Gastrocnemius medialis (tissue), 4 donors: ENCODE measurements at regions not wholly inside any gene's neighbourhood (a gene's known extent, or its start where the extent isn't known, plus 50 kb on each side); places are given as distances from the start of the nearest gene placed in this dataset.

Source experiments
- ATAC-seq, 2 donors: fragments of 150-250 bp; one replicate each; pipeline ENCODE4 v1.9.1; 2016
- DNase-seq, 2 donors: peaks; one replicate each; pipeline ENCODE4 v3.0.0-alpha.2; 2019
- H3K27ac ChIP-seq, 4 donors: fragments of 200-600 bp; sonication (generic); 1 replicate in 1 of 4; 2 replicates in 3 of 4; pipeline ENCODE4 v1.5.1; 2016 to 2018; ENCODE audit warnings: mild to moderate bottlenecking in 2 of 4, moderate library complexity in 1 of 4
- H3K27me3 ChIP-seq, 3 donors: fragments of 200-600 bp; sonication (generic) in 2 of 3; 1 replicate in 1 of 3; 2 replicates in 2 of 3; pipeline versions ENCODE4 v1.5.1 to v1.6.0; 2016 to 2019; ENCODE audit warnings: mild to moderate bottlenecking in 1 of 3, moderate library complexity in 1 of 3
- H3K36me3 ChIP-seq, 2 donors: fragments of 200-600 bp; sonication (generic) in 1 of 2; one replicate each; pipeline ENCODE4 v1.5.1; 2017 to 2018
- H3K4me1 ChIP-seq, 2 donors: fragments of 200-600 bp; sonication (generic) in 1 of 2; one replicate each; pipeline ENCODE4 v1.5.1; 2016 to 2017; ENCODE audit warnings: mild to moderate bottlenecking in 2 of 2
- H3K4me3 ChIP-seq, 4 donors: fragments of 200-600 bp; sonication (generic) in 3 of 4; 1 replicate in 1 of 4; 2 replicates in 3 of 4; pipeline ENCODE4 v1.5.1; 2016 to 2019; ENCODE audit warnings: mild to moderate bottlenecking in 2 of 4
- H3K9me3 ChIP-seq, 3 donors: fragments of 200-600 bp; sonication (generic) in 2 of 3; 1 replicate in 1 of 3; 2 replicates in 2 of 3; pipeline ENCODE4 v1.5.1; 2016 to 2019
- CTCF ChIP-seq, 5 experiments: fragments of 450-650 bp in 3 of 5; fragments of 200-600 bp in 2 of 5; sonication (generic) in 2 of 5; IDR thresholded peaks in 4 of 5; conservative IDR thresholded peaks in 1 of 5; 1 replicate in 4 of 5; 2 replicates in 1 of 5; pipeline ENCODE4 v1.5.1; 2016 to 2019; ENCODE audit warnings: antibody characterized with exemption in 5 of 5, mild to moderate bottlenecking in 3 of 5, moderate library complexity in 3 of 5
- POLR2A ChIP-seq, 2 donors: fragments of 450-650 bp; IDR thresholded peaks; one replicate each; pipeline ENCODE4 v1.6.1; 2017; ENCODE audit warnings: antibody characterized with exemption in 2 of 2, mild to moderate bottlenecking in 2 of 2, moderate library complexity in 2 of 2
- in situ Hi-C, 4 donors: fragments of 200-750 bp; cut with MboI; loops; one replicate each; pipeline versions ENCODE4 v1.15.0 to v1.8.0; 2017; ENCODE audit warnings: low sequenced_read_pairs in 4 of 4
- intact Hi-C: fragments of 100-400 bp; cut with DNase I; formaldehyde crosslinking; loops from one replicate; pipeline ENCODE4 v1.15.1; 2023; ENCODE audit warnings: low total_unique reads

- H3K27ac ChIP-seq: no peak overlapping the region
- DNase-seq (no peak), ATAC-seq (no peak)
- no peaks in the 10 kb centered on the region for H3K9me3 ChIP-seq
- H3K36me3 ChIP-seq: no peaks in the 10 kb centered on the region
- H3K4me1 ChIP-seq: no peaks in the 10 kb centered on the region
- intact Hi-C loops: no loop called here
- no peaks in the 10 kb centered on the region for H3K27me3 ChIP-seq
- in situ Hi-C loops: no loop called here
- H3K4me3 ChIP-seq: no peak overlapping the region
- no peak for TF ChIP-seq POLR2A (IDR thresholded peaks at IDR 0.05)
- TF ChIP-seq CTCF (IDR thresholded peaks at IDR 0.05 in 4 of 5, conservative IDR thresholded peaks at IDR 0.05 in 1 of 5): no peak
Observed at GRCh38 chr2:145086910-145087309, 567.0 kb upstream of the ZEB2 start.

- intact Hi-C loops: no loop called here
- no peak overlapping the region for H3K27ac ChIP-seq
Observed at GRCh38 chr2:145085612-145086011, 565.7 kb upstream of the ZEB2 start.

GRCh38 chr2:145080426-145080825 lies 560.5 kb upstream of the ZEB2 start:
- Histone ChIP-seq H3K4me3 (no peak overlapping the region), H3K9me3 (no peaks in the 10 kb centered on the region), H3K27ac (no peak overlapping the region), H3K27me3 (no peaks in the 10 kb centered on the region), H3K4me1 (peaks cover 0 to 4% of the 10 kb centered on the region in 2 donors), H3K36me3 (no peaks in the 10 kb centered on the region)
- in situ Hi-C loops (no loop called here), intact Hi-C loops (no loop called here)
- DNase-seq (no peak), ATAC-seq (no peak)
- no peak for TF ChIP-seq POLR2A (IDR thresholded peaks at IDR 0.05)
- no peak for TF ChIP-seq CTCF (IDR thresholded peaks at IDR 0.05 in 4 of 5, conservative IDR thresholded peaks at IDR 0.05 in 1 of 5)

More at GRCh38 chr2:145085612-145086011, 565.7 kb upstream of the ZEB2 start:
- Histone ChIP-seq H3K4me1 (no peaks in the 10 kb centered on the region), H3K4me3 (no peak overlapping the region), H3K9me3 (no peaks in the 10 kb centered on the region), H3K27me3 (no peaks in the 10 kb centered on the region), H3K36me3 (no peaks in the 10 kb centered on the region)
- no peak for DNase-seq
- ATAC-seq: no peak
- in situ Hi-C loops: no loop called here
- TF ChIP-seq CTCF (IDR thresholded peaks at IDR 0.05 in 4 of 5, conservative IDR thresholded peaks at IDR 0.05 in 1 of 5) (no peak), POLR2A (IDR thresholded peaks at IDR 0.05) (no peak)

GRCh38 chr2:145079641-145080040 lies 559.7 kb upstream of the ZEB2 start:
- Histone ChIP-seq H3K4me3 (no peak overlapping the region), H3K27me3 (no peaks in the 10 kb centered on the region), H3K9me3 (no peaks in the 10 kb centered on the region), H3K36me3 (no peaks in the 10 kb centered on the region), H3K4me1 (peaks cover 0 to 4% of the 10 kb centered on the region in 2 donors), H3K27ac (no peak overlapping the region)
- TF ChIP-seq CTCF (IDR thresholded peaks at IDR 0.05 in 4 of 5, conservative IDR thresholded peaks at IDR 0.05 in 1 of 5) (no peak), POLR2A (IDR thresholded peaks at IDR 0.05) (no peak)
- intact Hi-C loops (no loop called here), in situ Hi-C loops (no loop called here)
- DNase-seq (no peak), ATAC-seq (no peak)

GRCh38 chr2:145078923-145079322 lies 559.0 kb upstream of the ZEB2 start:
- DNase-seq (no peak), ATAC-seq (no peak)
- no peak for TF ChIP-seq POLR2A (IDR thresholded peaks at IDR 0.05)
- TF ChIP-seq CTCF (IDR thresholded peaks at IDR 0.05 in 4 of 5, conservative IDR thresholded peaks at IDR 0.05 in 1 of 5): no peak
- H3K27me3 ChIP-seq: no peaks in the 10 kb centered on the region
- peaks cover 0 to 4% of the 10 kb centered on the region in 2 donors for H3K4me1 ChIP-seq
- H3K4me3 ChIP-seq: no peak overlapping the region
- no peaks in the 10 kb centered on the region for H3K36me3 ChIP-seq
- H3K9me3 ChIP-seq: no peaks in the 10 kb centered on the region
- no peak overlapping the region for H3K27ac ChIP-seq
- intact Hi-C loops (no loop called here), in situ Hi-C loops (no loop called here)
